ENCODE measurements at regions not wholly inside any gene's neighbourhood (a gene's known extent, or its start where the extent isn't known, plus 50 kb on each side); places are given as distances from the start of the nearest gene placed in this dataset.

DNA sequence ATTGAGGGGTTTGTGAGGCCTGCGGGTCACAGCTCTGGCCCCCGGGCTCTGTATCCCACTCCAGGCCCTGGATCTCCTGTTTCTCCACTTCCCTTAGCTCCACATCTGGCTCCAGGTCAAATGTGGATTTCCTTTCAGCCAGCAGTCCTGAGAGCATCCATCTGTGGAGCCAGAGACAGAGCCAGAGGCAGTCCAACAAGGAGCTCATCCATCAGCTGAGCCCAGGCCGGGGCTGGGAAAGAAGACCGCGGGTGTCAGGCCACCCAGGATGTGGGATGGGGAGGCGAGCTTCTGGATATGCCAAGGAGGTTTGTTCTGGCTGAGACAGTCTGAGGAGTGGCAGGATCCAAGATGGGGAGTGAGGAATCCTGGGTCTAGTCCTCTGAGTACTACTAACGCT is 91.7 kb downstream of the EFNB1 start:
- peaks cover 5% of the 10 kb centered on the region for H3K36me3 Mint-ChIP-seq (ENCODE audit: insufficient read depth, unreplicated experiment)
- no peak overlapping the region for H3K27ac Mint-ChIP-seq (ENCODE audit: unreplicated experiment)
- intact Hi-C loops (cut with micrococcal nuclease; ENCODE audit: unreplicated experiment): no loop called here
- no peak overlapping the region for H3K4me3 Mint-ChIP-seq (ENCODE audit: low read depth, unreplicated experiment)
- H3K9me3 Mint-ChIP-seq (ENCODE audit: low read depth, unreplicated experiment): no peaks in the 10 kb centered on the region
- no peaks in the 10 kb centered on the region for H3K27me3 Mint-ChIP-seq (ENCODE audit: unreplicated experiment)
- TF ChIP-seq, protein P1, sequence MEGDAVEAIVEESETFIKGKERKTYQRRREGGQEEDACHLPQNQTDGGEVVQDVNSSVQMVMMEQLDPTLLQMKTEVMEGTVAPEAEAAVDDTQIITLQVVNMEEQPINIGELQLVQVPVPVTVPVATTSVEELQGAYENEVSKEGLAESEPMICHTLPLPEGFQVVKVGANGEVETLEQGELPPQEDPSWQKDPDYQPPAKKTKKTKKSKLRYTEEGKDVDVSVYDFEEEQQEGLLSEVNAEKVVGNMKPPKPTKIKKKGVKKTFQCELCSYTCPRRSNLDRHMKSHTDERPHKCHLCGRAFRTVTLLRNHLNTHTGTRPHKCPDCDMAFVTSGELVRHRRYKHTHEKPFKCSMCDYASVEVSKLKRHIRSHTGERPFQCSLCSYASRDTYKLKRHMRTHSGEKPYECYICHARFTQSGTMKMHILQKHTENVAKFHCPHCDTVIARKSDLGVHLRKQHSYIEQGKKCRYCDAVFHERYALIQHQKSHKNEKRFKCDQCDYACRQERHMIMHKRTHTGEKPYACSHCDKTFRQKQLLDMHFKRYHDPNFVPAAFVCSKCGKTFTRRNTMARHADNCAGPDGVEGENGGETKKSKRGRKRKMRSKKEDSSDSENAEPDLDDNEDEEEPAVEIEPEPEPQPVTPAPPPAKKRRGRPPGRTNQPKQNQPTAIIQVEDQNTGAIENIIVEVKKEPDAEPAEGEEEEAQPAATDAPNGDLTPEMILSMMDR (IDR thresholded peaks at IDR 0.05; ENCODE audit: unreplicated experiment): no peak
- CTCF ChIA-PET: interaction anchor here (0.7 kb wide), 1 partner anchor 463 kb away, joined by 3 read pairs; no protein-coding TSS in a partner anchor
- no peak for DNase-seq
- H3K4me1 Mint-ChIP-seq (ENCODE audit: low read depth, unreplicated experiment): no peaks in the 10 kb centered on the region
- BruUV-seq (replicated peaks): no TSS peak

DNA sequence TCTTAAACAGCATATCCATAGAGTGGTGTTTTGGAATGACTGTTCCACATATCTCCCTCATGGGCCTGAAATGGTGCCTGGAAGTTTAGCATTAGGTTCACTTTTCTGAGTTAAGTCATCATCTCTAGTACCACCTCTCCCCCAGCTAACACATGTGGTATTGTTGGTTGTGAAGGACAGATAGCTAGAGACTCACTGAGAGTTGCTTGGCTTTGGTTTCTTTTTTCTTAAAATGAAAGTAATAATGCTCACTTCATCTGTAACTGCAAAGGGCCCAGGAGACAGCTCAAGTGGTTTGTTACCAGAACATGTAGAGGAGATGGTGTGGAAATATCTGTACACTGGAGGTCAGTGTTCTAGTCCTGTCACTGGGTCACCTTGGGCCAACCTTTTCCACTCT is 90.9 kb downstream of the EFNB1 start:
- Mint-ChIP-seq H3K36me3 (ENCODE audit: insufficient read depth, unreplicated experiment) (peaks cover 5% of the 10 kb centered on the region), H3K27me3 (ENCODE audit: unreplicated experiment) (no peaks in the 10 kb centered on the region), H3K9me3 (ENCODE audit: low read depth, unreplicated experiment) (no peaks in the 10 kb centered on the region), H3K4me3 (ENCODE audit: low read depth, unreplicated experiment) (no peak overlapping the region), H3K27ac (ENCODE audit: unreplicated experiment) (no peak overlapping the region), H3K4me1 (ENCODE audit: low read depth, unreplicated experiment) (no peaks in the 10 kb centered on the region)
- no peak for DNase-seq
- intact Hi-C loops (cut with micrococcal nuclease; ENCODE audit: unreplicated experiment): loop anchor here (5.0 kb wide), 1 partner anchor 92 kb away; the partner anchor contains the start of gene EFNB1
- CTCF ChIA-PET: no interaction called here
- TF ChIP-seq, protein P1 (IDR thresholded peaks at IDR 0.05; ENCODE audit: unreplicated experiment): no peak
- BruUV-seq (replicated peaks): no TSS peak

DNA sequence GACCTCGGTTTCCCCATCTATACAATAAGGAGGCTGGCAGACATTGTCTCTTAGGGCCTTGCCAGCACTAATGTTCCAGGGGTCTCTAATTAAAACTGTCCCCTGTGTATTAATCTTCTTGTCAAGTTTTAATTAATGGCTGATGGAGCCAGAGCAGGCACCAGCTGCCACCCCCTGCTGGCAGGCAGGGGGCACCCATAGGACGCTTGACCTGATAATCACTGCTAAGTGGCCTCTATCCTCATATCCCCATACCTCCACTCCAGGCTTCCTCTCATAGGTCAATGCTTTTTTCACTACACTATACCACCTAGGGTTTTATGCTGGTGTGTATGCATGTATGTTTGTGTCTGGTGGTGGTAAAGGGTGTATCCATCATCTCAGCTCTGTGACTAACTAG is 89.4 kb downstream of the EFNB1 start:
- CTCF ChIA-PET: no interaction called here
- H3K4me3 Mint-ChIP-seq (ENCODE audit: low read depth, unreplicated experiment): no peak overlapping the region
- TF ChIP-seq, protein P1 (IDR thresholded peaks at IDR 0.05; ENCODE audit: unreplicated experiment): no peak
- BruUV-seq (replicated peaks): no TSS peak
- no peaks in the 10 kb centered on the region for H3K4me1 Mint-ChIP-seq (ENCODE audit: low read depth, unreplicated experiment)
- H3K36me3 Mint-ChIP-seq (ENCODE audit: insufficient read depth, unreplicated experiment): peaks cover 5% of the 10 kb centered on the region
- intact Hi-C loops (cut with micrococcal nuclease; ENCODE audit: unreplicated experiment): loop anchor here (5.0 kb wide), 1 partner anchor 91 kb away; the partner anchor contains the start of gene EFNB1
- no peaks in the 10 kb centered on the region for H3K9me3 Mint-ChIP-seq (ENCODE audit: low read depth, unreplicated experiment)
- H3K27me3 Mint-ChIP-seq (ENCODE audit: unreplicated experiment): no peaks in the 10 kb centered on the region
- H3K27ac Mint-ChIP-seq (ENCODE audit: unreplicated experiment): no peak overlapping the region
- no peak for DNase-seq

DNA sequence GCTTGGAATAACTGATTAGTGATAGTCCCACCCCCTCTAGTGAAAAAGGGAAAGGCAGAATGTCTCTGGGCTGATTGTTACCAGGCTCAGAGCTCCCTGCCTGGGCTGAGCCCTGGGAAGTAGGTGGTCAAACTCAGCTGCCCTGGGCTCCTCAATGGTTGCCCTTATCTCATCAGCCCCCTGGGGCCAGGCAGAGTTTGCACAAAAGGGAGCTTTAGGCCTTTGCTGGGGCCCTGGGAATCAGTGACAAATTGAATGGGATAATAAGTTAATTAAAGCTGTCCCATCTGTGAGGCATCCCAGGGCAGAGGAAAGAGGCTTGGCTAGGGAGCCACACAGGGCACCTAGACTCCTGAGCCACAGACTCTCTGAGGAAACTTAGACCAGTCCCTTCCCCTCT is 89.0 kb downstream of the EFNB1 start:
- H3K4me3 Mint-ChIP-seq (ENCODE audit: low read depth, unreplicated experiment): no peak overlapping the region
- TF ChIP-seq, protein P1 (IDR thresholded peaks at IDR 0.05; ENCODE audit: unreplicated experiment): no peak
- no TSS peak for BruUV-seq (replicated peaks)
- H3K27me3 Mint-ChIP-seq (ENCODE audit: unreplicated experiment): no peaks in the 10 kb centered on the region
- H3K4me1 Mint-ChIP-seq (ENCODE audit: low read depth, unreplicated experiment): no peaks in the 10 kb centered on the region
- peaks cover 5% of the 10 kb centered on the region for H3K36me3 Mint-ChIP-seq (ENCODE audit: insufficient read depth, unreplicated experiment)
- CTCF ChIA-PET: no interaction called here
- H3K27ac Mint-ChIP-seq (ENCODE audit: unreplicated experiment): no peak overlapping the region
- H3K9me3 Mint-ChIP-seq (ENCODE audit: low read depth, unreplicated experiment): no peaks in the 10 kb centered on the region
- DNase-seq: no peak
- intact Hi-C loops (cut with micrococcal nuclease; ENCODE audit: unreplicated experiment): loop anchor here (5.0 kb wide), 1 partner anchor 90 kb away; the partner anchor contains the start of gene EFNB1
